Peyer's patch (tissue), 4 donors: ENCODE measurements at regions not wholly inside any gene's neighbourhood (a gene's known extent, or its start where the extent isn't known, plus 50 kb on each side); places are given as distances from the start of the nearest gene placed in this dataset.
"Not testable (repeated sequence)": the region's sequence is repeated elsewhere in the genome, so short reads cannot be mapped to it uniquely, and the experiment has no call there.

Experiments used
- DNase-seq, 3 donors: peaks; one replicate each; pipeline ENCODE4 v3.0.0-alpha.2; 2017 to 2019
- H3K27ac ChIP-seq, 4 donors: fragments of 200-600 bp; sonication (generic); one replicate each; pipeline ENCODE4 v1.5.1; 2016 to 2019
- H3K27me3 ChIP-seq, 2 donors: fragments of 200-600 bp; sonication (generic); one replicate each; pipeline ENCODE4 v1.5.1; 2019
- H3K36me3 ChIP-seq, 3 donors: fragments of 200-600 bp; sonication (generic); one replicate each; pipeline ENCODE4 v1.5.1; 2016 to 2019
- H3K4me1 ChIP-seq, 4 donors: fragments of 200-600 bp; sonication (generic); one replicate each; pipeline ENCODE4 v1.5.1; 2016 to 2019
- H3K4me3 ChIP-seq, 4 donors: fragments of 200-600 bp; sonication (generic); 1 replicate in 3 of 4; 2 replicates in 1 of 4; pipeline ENCODE4 v1.5.1; 2016 to 2019; ENCODE audit warnings: mild to moderate bottlenecking in 1 of 4
- H3K9me3 ChIP-seq, 4 donors: fragments of 200-600 bp; sonication (generic); one replicate each; pipeline ENCODE4 v1.5.1; 2016 to 2019; ENCODE audit warnings: mild to moderate bottlenecking in 1 of 4
- POLR2A ChIP-seq, 2 donors: fragments of 450-650 bp; IDR thresholded peaks; one replicate each; pipeline ENCODE4 v1.5.1; 2017; ENCODE audit warnings: antibody characterized with exemption in 2 of 2, mild to moderate bottlenecking in 2 of 2, moderate library complexity in 2 of 2
- TF ChIP-seq, protein P1 (sequence below), 6 experiments: fragments of 450-650 bp in 4 of 6; fragments of 200-600 bp in 2 of 6; sonication (generic) in 1 of 6; IDR thresholded peaks; one replicate each; pipeline ENCODE4 v1.5.1; 2017 to 2019; ENCODE audit warnings: antibody characterized with exemption in 6 of 6, mild to moderate bottlenecking in 3 of 6, moderate library complexity in 1 of 6

GRCh38 chr5:91754990-91755389, 371.9 kb upstream of the ARRDC3 start:
- H3K27ac ChIP-seq, result no peak overlapping the region
- no peaks in the 10 kb centered on the region for H3K9me3 ChIP-seq
- no peaks in the 10 kb centered on the region for H3K4me1 ChIP-seq
- no peak for TF ChIP-seq POLR2A (IDR thresholded peaks at IDR 0.05)
- TF ChIP-seq, protein P1, sequence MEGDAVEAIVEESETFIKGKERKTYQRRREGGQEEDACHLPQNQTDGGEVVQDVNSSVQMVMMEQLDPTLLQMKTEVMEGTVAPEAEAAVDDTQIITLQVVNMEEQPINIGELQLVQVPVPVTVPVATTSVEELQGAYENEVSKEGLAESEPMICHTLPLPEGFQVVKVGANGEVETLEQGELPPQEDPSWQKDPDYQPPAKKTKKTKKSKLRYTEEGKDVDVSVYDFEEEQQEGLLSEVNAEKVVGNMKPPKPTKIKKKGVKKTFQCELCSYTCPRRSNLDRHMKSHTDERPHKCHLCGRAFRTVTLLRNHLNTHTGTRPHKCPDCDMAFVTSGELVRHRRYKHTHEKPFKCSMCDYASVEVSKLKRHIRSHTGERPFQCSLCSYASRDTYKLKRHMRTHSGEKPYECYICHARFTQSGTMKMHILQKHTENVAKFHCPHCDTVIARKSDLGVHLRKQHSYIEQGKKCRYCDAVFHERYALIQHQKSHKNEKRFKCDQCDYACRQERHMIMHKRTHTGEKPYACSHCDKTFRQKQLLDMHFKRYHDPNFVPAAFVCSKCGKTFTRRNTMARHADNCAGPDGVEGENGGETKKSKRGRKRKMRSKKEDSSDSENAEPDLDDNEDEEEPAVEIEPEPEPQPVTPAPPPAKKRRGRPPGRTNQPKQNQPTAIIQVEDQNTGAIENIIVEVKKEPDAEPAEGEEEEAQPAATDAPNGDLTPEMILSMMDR (IDR thresholded peaks at IDR 0.05), result no peak
- no peak for DNase-seq
- no peaks in the 10 kb centered on the region for H3K27me3 ChIP-seq
- H3K36me3 ChIP-seq, result no peaks in the 10 kb centered on the region
- no peak overlapping the region for H3K4me3 ChIP-seq

GRCh38 chr5:91744470-91744869, 361.4 kb upstream of the ARRDC3 start:
- H3K4me1 ChIP-seq, H3K36me3 ChIP-seq, H3K27ac ChIP-seq, H3K27me3 ChIP-seq, H3K4me3 ChIP-seq, DNase-seq, H3K9me3 ChIP-seq: not testable (repeated sequence)

DNA sequence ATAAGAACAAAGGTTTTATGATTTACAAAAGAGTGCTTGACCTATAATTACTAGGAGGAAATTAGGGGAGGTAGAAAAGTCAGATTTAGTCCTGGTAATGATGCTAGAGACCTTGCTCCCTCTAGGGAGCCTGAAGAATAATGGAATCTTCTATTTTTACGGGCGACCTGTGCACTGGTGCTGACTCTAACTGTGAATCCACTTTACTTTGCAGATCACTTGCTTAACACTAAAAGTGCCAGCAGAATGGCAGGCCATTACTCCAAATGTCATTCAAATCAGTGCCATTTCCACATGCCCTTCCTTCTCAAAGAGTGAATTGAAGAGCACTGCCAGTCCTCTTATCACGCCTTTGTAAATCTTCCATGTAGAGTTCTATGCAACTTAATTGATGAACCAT, 359.4 kb upstream of the ARRDC3 start:
- Histone ChIP-seq H3K27ac (no peak overlapping the region), H3K36me3 (no peaks in the 10 kb centered on the region), H3K27me3 (no peaks in the 10 kb centered on the region), H3K4me1 (no peaks in the 10 kb centered on the region), H3K4me3 (no peak overlapping the region), H3K9me3 (no peaks in the 10 kb centered on the region)
- TF ChIP-seq POLR2A (IDR thresholded peaks at IDR 0.05), result no peak
- TF ChIP-seq, protein P1 (IDR thresholded peaks at IDR 0.05), result no peak
- DNase-seq, result no peak

GRCh38 chr5:91741764-91742505, 358.8 kb upstream of the ARRDC3 start:
- Histone ChIP-seq H3K9me3 (no peaks in the 10 kb centered on the region), H3K4me1 (no peaks in the 10 kb centered on the region), H3K27ac (no peak overlapping the region), H3K36me3 (no peaks in the 10 kb centered on the region), H3K4me3 (no peak overlapping the region), H3K27me3 (no peaks in the 10 kb centered on the region)
- no peak for TF ChIP-seq POLR2A (IDR thresholded peaks at IDR 0.05)
- TF ChIP-seq, protein P1 (IDR thresholded peaks at IDR 0.05), result no peak
- DNase-seq, result no peak

DNA sequence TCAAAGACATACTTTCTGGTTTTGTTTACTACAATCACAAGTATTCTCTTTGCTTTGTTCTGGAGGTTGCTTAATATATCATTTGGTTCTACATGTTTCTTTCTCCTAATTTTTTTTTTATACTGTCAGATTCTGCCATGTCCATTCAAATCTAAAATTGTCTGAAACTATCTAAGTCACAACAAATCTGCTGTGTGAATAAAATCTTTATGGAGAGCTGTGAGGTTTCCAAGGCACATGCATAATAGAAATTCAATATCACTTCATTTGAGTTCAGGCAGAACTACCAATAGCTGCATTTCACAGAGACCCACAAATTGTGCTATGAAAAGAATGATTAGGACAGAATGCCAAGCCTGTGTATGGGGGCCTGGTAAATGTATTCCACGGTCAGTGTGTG, 346.9 kb upstream of the ARRDC3 start:
- Histone ChIP-seq H3K27me3 (no peaks in the 10 kb centered on the region), H3K36me3 (no peaks in the 10 kb centered on the region), H3K9me3 (no peaks in the 10 kb centered on the region), H3K4me3 (no peak overlapping the region), H3K4me1 (no peaks in the 10 kb centered on the region), H3K27ac (no peak overlapping the region)
- DNase-seq, result no peak
- TF ChIP-seq, protein P1 (IDR thresholded peaks at IDR 0.05), result no peak
- TF ChIP-seq POLR2A (IDR thresholded peaks at IDR 0.05), result no peak

DNA sequence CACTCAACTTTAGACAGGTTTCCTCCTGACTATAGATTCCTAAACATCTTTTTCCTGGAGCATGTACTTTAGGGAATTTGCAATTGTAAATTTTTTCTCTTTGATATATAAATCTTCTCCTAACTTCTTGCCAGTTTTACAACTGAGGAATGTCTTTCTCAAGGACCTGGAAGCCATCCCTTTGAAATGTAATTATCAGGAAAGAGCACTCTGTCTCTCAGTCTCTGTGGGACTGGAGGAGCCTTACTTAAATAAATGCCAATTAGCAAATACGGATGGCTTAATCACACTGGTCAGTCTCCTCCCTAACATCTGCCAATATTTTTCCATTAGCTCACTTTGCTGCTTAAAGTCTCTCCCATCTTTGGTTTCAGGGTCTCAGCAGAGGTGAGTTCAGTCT, 344.3 kb upstream of the ARRDC3 start:
- TF ChIP-seq, protein P1 (IDR thresholded peaks at IDR 0.05), result no peak
- no peak for TF ChIP-seq POLR2A (IDR thresholded peaks at IDR 0.05)
- Histone ChIP-seq H3K4me1 (no peaks in the 10 kb centered on the region), H3K27ac (no peak overlapping the region), H3K36me3 (no peaks in the 10 kb centered on the region), H3K9me3 (no peaks in the 10 kb centered on the region), H3K27me3 (no peaks in the 10 kb centered on the region), H3K4me3 (no peak overlapping the region)
- no peak for DNase-seq
